22Rv1 (cell line): ENCODE measurements at regions not wholly inside any gene's neighbourhood (a gene's known extent, or its start where the extent isn't known, plus 50 kb on each side); places are given as distances from the start of the nearest gene placed in this dataset.

Experiments
- H3K27ac ChIP-seq: fragments of 450-650 bp; 2 replicates; pipeline ENCODE4 v1.5.1; 2017
- ZFX ChIP-seq: fragments of 450-650 bp; IDR thresholded peaks from 2 replicates; pipeline ENCODE4 v1.6.1; 2017; ENCODE audit warnings: antibody characterized with exemption, borderline replicate concordance
- TF ChIP-seq, protein P1 (sequence below): fragments of 450-650 bp; IDR thresholded peaks from 2 replicates; pipeline ENCODE4 v1.5.1; 2017; ENCODE audit warnings: mild to moderate bottlenecking

GRCh38 chr13:53182724-53183123, 154.1 kb downstream of the OLFM4 start:
- TF ChIP-seq, protein P1, sequence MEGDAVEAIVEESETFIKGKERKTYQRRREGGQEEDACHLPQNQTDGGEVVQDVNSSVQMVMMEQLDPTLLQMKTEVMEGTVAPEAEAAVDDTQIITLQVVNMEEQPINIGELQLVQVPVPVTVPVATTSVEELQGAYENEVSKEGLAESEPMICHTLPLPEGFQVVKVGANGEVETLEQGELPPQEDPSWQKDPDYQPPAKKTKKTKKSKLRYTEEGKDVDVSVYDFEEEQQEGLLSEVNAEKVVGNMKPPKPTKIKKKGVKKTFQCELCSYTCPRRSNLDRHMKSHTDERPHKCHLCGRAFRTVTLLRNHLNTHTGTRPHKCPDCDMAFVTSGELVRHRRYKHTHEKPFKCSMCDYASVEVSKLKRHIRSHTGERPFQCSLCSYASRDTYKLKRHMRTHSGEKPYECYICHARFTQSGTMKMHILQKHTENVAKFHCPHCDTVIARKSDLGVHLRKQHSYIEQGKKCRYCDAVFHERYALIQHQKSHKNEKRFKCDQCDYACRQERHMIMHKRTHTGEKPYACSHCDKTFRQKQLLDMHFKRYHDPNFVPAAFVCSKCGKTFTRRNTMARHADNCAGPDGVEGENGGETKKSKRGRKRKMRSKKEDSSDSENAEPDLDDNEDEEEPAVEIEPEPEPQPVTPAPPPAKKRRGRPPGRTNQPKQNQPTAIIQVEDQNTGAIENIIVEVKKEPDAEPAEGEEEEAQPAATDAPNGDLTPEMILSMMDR, result no peak
- no peak for TF ChIP-seq ZFX
- no peak overlapping the region for H3K27ac ChIP-seq

DNA sequence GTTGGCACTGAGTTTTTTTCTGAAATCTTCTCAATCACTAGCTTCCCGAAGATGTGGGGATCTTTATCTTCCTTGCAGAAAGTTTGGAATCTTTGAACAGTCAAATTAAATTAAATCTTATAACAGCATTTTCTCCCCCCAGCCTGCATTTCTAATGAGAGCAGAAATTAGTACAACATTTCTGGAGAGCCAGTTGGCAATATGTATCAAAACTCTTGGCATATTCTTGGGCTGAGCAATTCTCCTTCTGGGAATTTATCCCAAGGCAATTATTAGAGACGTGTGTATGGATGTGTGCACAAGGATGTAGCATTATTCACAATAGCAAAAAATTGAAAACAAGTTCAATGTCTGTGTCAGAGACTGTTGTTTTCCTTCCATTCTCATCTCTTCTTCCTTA, 159.5 kb downstream of the OLFM4 start:
- TF ChIP-seq, protein P1, result no peak
- no peak for TF ChIP-seq ZFX
- no peak overlapping the region for H3K27ac ChIP-seq

- TF ChIP-seq ZFX, result no peak
- TF ChIP-seq, protein P1, result peak; percentile 15; the same call in 1 of the 2 replicates
- no peak overlapping the region for H3K27ac ChIP-seq
Observed at GRCh38 chr13:53189162-53189561, 160.5 kb downstream of the OLFM4 start.

GRCh38 chr13:53191091-53191490, 162.5 kb downstream of the OLFM4 start:
- TF ChIP-seq, protein P1, result no peak
- TF ChIP-seq ZFX, result no peak
- H3K27ac ChIP-seq, result no peak overlapping the region

DNA sequence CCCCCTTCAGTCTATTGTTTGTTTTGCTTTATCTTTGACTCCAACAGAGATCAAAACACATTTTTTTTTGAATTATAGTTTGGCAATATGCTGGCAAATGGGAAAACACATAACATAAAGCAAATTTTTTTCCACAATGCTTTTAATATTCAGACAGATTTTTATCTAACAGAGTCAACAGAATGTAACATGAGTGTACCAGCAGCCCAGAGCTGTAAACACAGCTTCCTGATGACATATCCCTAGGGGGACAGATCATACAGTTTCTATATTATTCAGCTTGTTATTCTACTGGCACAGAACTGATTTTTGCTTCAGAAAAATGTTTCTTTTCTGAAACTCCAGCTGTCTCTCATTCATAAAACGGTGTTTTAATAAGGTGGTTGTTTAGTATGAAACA, 168.8 kb downstream of the OLFM4 start:
- H3K27ac ChIP-seq, result no peak overlapping the region
- TF ChIP-seq ZFX, result no peak
- TF ChIP-seq, protein P1, result no peak

DNA sequence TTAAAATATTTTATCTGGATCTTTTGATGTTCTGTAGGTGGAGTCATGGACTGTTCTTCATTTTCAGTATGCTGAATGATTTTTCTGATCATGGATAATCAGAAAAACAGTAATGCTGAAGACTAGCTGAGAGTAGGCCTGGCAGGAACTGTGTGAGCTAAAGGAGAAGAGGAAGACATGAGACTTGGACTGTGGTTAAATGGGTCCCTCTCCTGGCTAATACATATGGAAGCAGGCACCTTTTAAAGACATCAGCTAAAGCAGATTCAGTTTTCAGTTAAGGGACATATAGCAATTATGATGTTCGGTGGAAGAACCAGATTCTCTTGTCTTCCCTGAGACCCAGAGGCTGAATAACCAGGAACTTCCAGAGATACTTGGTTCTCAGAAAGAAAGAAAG, 169.4 kb downstream of the OLFM4 start:
- no peak overlapping the region for H3K27ac ChIP-seq
- no peak for TF ChIP-seq ZFX
- TF ChIP-seq, protein P1, result peak; percentile 26

DNA sequence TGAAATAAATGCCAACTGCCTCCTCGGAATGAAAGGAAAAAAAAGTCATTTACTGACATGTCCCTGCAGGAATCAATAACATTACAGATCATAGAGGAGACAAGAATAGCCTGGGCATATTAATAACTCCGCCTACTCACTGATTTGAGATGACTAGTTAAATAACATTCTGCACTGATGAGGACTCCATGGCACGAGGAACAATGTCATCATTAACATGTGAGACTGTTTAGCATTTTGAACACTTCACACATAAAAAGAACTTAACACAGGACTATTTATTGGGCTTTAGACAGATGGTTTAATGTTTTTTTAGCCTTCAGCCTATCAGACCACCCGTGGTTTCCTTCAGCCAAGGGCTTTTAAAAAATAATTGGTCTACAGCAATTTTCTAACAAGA, 170.1 kb downstream of the OLFM4 start:
- TF ChIP-seq, protein P1, result no peak
- TF ChIP-seq ZFX, result no peak
- no peak overlapping the region for H3K27ac ChIP-seq

- H3K27ac ChIP-seq, result no peak overlapping the region
Observed at GRCh38 chr13:53200075-53200474, 171.5 kb downstream of the OLFM4 start.

More at GRCh38 chr13:53200075-53200474, 171.5 kb downstream of the OLFM4 start:
- TF ChIP-seq, protein P1, result no peak
- TF ChIP-seq ZFX, result no peak
